IPS-15b (cell line): ENCODE measurements at regions not wholly inside any gene's neighbourhood (a gene's known extent, or its start where the extent isn't known, plus 50 kb on each side); places are given as distances from the start of the nearest gene placed in this dataset.

ENCODE experiments used
- H3K27me3 ChIP-seq: one replicate; pipeline ENCODE4 v1.6.1; 2013; ENCODE audit warnings: low read length; ENCODE audit not compliant: control insufficient read depth, insufficient read depth
- H3K36me3 ChIP-seq: one replicate; pipeline ENCODE4 v1.6.1; 2013; ENCODE audit warnings: low read length; ENCODE audit not compliant: control insufficient read depth, insufficient read depth
- H3K4me1 ChIP-seq: one replicate; pipeline ENCODE4 v1.6.1; 2013; ENCODE audit warnings: mild to moderate bottlenecking, low read length; ENCODE audit not compliant: control insufficient read depth, insufficient read depth
- H3K4me3 ChIP-seq: one replicate; pipeline ENCODE4 v1.5.1; 2013; ENCODE audit warnings: low read depth, low read length
- H3K9ac ChIP-seq: one replicate; pipeline ENCODE4 v1.6.1; 2013; ENCODE audit warnings: low read depth, mild to moderate bottlenecking, low read length
- H3K9me3 ChIP-seq: one replicate; pipeline ENCODE4 v1.6.1; 2013; ENCODE audit warnings: mild to moderate bottlenecking, low read length; ENCODE audit not compliant: control insufficient read depth, insufficient read depth

- no peaks in the 10 kb centered on the region for H3K4me1 ChIP-seq
- no peak overlapping the region for H3K9ac ChIP-seq
- H3K27me3 ChIP-seq: no peaks in the 10 kb centered on the region
Measured at GRCh38 chr15:37882640-37883039, 51.8 kb upstream of the TMCO5A start.

More at GRCh38 chr15:37882640-37883039, 51.8 kb upstream of the TMCO5A start:
- Histone ChIP-seq H3K4me3 (no peak overlapping the region), H3K9me3 (no peaks in the 10 kb centered on the region), H3K36me3 (no peaks in the 10 kb centered on the region)
